ENCODE measurements at regions not wholly inside any gene's neighbourhood (a gene's known extent, or its start where the extent isn't known, plus 50 kb on each side); places are given as distances from the start of the nearest gene placed in this dataset.
A peak's percentile ranks its signal among the peaks of the same experiment; 100 is the strongest.

DNA sequence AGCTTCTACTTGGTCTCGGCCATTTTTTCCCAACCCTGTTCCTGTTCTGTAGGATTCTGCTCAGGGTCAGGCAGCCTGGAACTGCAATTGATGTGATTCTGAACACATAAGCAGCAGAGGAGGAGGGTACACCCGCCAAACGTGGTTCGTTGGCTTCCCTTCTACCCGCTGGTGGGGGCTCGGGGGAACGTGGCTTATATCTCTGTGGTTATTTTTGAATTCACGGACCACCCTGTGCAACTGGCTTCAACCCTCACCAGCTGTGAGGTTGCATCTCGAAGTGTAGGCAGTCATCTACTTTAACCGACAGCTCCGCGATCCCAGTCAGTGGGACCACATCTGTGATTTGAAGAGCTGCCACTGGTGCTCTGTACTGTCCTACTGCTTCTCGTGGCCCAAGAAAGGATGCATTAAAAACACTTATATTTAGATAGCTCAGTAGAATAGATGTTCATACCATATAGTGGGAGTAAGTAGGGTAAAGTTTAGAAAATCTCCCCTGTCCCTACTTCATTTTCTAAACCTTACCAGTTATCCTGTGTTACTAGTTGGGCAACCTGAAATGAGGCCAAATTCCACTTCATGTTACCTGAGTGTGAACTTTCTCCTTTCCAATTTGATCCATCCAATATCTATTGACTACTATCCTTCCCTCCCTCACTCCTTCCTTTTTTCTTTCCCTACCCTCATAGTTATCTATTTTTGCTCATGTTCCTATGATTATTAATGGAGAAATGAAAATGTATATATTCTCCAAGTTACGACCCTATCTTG lies 80.4 kb upstream of the BCOR start:
- no peak for DNase-seq (ENCODE audit: low spot score)

DNA sequence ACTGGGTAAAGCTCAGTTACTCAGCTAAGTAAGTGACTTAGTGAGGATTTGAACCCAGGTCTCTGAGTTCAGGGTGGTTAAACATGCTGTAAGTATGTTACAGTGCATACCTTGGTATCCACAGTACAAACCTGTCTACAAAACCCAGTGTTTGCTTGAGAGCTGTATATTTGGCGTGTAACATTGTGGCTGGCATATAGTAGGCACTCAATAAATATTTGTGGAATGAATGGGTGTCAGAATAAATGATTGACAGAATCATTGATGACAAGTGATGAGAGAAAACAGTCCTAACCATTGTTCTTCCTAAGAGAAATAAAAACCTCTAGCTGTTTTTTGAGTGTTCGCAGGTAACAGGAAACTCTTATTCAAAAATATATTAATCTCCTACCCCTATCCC lies 79.7 kb upstream of the BCOR start:
- no peak for DNase-seq (ENCODE audit: low spot score)

DNA sequence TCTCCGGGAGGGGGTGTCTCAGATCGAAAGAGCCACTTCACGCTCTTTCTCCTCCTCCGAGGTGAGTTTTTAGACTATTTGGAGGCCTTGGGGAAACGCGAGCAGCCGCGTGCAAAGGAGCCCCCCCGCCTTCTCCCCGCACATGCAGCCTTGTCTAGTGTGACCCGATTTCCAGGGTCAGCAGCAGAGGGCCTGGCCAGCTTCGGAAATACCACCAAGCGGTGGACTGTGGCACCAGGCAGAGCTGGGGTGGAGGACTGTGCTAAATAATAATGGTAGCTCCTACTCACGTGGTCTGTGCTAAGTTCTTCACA lies 79.3 kb upstream of the BCOR start:
- no peak for DNase-seq (ENCODE audit: low spot score)

DNA sequence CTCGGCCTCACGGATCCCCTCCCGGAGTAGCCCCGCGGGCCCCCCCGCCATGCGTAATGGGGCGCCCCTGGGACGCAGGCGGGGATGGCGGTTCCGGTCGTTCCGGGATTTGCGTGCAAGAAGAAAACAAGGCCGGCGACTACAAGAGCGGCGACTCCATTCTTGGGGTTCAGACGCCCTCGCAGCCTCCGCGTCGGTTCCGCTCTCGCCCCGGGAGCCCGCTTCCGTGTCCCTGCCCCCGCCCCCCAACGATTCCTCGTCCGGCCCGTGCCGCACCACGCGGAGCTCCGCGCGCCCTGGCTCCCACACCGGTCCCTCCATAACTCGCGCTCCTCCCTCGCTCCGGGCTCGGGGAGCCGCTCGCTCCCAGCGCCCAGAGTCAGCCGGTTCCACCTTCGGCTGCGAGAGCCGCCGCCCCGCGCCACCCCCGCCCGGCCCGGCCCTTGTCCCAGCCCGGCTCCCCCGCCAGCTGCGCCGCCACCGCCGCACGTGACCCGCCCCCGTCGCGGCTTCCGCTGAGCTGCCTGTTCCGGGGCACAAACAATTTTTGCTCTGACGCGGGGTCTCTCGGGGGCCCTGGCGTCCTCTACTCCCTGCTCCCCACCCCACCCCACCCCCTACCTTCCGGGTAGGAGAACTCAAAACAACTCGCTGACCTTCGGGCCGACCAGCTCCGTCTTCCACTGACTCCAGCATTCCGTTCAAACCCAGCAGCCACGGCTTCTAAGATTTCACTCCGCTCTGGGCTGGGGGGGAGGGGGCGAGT lies 78.8 kb upstream of the BCOR start:
- DNase-seq (ENCODE audit: low spot score), result peak; percentile 82

DNA sequence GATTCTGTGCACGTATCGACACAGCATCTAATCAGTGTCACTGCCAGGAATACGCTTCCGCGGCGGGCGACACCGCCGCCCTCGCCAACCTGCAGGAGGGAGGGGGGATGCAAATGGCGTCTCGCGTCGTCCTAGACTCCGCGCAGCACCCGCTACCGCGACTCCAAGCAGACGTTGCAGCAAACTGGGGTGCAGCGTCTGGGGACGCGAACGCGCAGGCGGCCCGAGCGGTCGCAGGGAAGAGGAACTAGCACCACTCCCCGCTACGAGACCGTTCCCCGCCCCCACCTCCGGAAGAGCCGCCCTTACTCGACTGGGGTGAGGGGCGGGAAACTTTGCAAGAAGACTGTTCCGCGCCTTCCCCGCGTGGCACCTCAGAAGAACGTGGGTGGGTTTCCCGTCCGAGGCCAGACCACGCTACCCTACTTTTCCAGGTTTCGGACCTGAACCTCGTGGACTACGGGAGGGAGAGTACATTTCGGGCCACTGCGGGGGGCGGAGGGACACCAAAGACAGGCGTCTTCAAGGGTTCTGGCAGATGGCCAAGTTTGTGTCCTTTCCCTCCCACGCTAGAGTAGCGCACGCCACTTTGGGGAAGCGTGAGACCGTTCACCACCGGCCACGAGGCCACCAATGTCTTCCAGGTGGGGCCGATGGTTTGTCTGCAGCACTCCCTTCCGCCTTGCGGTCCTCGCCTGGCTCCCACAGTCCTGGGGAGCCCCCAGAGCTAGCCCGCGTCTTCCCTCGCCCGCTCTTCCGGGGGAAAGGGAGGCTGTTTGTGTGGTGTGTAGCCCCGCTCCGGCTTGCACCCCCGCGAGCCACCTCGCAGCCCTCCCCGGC lies 78.0 kb upstream of the BCOR start:
- DNase-seq (ENCODE audit: low spot score), result peak; percentile 77

DNA sequence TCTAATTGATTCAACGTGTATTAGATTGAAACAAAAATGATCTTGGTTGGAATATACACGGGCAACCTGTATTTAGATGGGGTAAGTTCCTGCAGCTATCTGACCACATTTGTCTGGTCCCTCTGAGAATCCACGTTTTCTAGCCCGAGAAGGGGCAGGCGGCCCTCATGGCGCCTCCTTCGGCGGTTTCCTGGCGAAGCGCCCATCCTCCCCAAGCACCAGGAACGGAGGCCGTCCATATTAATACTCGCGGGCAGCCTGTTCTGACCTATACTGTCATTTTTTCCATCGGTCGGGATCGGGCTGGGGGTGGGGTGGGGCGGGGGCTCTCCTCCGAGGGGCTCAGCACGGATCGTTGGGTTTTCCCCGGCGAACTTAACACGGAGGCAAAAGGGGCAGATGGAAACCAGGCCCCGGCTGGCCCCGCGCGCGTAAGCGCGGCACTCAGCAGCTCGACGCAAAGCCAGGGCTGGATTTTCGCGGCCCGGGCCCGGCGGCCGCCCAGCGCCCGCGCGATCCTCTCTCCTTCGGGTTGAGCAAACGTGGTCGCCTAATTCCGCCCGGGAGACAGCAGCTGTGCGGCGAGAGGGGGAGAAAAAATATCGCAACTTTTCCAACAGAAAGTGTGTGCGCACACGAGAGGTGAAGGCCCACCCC lies 77.2 kb upstream of the BCOR start:
- peak; percentile 77 for DNase-seq (ENCODE audit: low spot score)

DNA sequence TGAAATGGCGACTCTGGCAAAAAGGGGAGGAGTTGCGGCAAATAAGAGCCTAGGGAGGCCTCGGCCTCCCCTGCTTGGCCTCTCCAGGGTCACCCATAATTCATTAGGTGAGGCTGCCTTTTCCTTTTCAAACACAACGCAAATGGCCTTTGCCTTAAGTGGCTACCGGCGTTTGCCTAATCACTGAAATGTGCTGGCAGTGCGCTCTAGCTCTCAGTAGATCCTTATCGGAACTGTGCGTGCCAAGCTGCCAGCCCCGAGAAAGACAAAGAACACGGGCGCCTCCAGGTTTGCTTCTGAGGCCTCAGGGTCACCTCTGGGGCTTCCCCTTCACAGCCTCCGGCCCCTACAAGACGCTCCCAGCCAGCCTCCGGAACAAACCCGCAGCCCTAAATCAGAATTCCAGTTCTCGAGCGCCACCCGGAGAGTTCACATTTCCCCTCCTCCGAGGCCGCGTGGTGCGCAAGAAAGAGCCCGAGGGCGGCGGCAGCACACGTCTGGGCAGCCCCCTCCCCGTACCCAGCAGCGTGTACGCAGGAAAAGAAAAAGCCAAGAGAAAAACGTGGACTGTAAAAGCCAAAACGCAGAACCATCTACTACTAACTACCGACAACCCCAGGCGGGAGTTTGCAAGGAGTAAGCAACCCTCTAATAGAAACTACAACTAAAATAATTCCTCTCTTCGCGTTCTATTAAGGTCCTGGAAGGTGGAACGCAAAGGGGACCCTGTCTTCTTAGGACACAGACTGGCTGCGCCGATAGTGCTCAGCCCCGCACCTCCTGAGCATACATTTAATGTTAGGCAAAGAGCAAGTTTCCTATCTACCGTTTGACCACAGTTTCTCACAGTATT lies 76.5 kb upstream of the BCOR start:
- DNase-seq (ENCODE audit: low spot score), result peak; percentile 62

DNA sequence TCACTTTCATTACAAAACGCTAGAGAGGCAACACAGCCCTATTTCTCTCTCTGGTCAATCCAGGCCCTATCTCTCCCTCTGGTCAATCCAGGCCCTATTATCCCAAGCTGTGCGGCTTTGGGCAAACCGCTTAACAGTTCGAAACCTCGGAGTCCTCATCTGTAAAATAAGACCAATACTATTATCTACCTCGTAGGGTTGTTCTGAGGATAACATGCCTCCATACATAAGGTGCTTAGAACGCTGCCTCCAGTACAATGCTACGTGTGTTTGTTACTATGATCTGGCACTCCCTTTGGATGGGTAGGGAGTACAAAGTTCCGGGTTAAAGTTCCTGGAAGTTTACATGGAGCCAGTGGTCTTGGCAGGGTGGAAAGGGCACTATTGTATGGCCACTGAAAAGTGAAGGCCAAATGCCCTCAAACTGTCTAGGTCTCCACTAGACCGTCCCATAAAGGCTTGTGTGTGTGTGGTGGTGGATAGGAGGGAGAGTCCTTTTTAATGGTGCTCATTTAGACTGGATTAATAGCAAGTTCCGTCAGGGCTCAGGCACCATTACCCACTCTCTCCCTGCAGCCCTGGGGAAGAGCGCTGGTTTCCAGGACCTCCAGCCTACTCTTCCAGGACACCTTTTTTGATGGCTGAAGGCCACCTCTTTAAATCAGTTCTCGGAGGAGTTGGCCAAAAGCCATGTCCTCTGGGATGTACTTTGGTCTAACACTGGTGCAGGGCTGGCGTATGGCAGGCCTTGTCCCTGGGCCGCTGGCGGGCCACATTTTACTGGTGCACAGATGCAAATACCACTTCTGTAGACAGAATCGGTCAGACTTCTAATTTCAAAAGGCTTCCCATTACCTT lies 75.6 kb upstream of the BCOR start:
- no peak for DNase-seq (ENCODE audit: low spot score)

DNA sequence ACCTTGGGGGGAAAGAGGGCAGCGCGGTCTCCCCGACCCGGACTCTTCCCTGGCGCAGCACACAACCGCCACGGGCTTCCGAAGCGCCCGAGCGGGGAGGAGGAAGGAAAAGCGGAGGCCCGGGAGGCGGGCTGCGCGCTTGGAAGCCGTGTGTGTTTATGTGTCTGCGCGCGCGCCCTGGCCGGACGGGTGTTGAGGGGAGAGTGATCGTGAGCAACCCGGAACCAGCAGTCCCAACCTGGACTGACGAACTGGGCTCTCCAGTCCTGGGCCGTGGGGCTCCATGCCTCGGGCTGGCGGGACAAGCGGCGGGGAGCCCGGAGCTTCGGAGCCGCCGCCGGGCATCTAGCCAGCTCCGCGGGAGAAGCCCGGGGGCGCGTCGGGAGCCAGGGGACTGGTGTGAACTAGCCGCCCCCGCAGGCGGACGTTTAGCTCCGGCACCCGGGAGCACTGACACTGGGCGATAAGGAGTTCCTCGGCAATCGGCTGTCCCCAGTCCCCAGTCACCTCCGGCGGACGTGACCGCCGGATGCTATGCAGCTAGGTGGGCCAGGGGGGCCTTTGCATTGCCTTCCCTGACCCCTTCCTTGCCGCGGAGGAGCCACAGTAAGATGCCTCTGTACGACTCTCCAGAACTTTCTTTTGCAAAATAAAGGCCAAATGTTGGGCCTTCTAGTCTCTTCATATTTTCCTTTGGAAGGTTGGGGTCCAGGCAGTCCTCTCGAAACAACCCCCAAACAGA lies 74.8 kb upstream of the BCOR start:
- peak; percentile 71 for DNase-seq (ENCODE audit: low spot score)

DNA sequence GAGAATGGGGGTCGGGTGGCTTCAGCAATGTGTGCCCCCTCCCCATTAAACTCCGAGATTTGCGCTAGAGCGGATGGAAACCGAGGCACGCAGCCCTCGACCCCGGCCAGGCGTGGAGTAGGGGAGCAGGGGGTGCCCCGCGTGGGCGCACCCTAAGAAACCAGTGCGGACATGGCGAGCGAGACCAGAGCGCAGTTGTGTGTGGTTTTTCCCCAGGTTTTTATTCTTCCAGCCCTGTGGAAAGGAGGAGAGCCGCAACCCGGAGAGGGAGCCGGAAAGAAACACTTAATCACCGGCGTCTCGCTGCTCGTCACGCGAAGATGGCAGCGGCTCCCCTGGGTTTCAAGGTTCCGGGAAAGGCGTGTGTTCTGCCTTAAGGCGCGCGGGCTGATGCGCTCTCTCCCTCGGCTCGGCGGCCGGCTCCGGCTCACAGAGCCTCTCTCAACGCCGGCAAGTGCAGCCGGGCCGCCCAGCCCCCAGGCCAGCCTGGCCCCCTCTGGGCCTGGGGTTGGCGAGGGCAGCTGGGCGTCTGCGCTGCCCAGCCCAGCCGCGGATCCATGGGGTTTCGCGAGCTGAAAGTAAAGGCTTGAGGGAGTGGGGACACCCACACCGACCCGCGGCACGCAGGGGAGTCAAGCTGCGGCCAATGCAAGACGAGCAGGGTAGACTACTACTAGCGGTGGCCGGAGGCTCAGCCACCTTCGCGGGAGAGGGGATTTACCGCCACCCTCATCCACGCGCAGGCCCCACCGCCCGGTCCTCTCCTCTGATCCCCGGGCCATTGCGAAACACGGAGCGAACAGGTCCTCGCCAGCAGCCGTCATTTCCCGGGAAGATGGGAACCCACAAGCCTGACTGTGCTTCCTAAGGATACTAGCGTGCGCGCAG lies 74.0 kb upstream of the BCOR start:
- peak; percentile 66 for DNase-seq (ENCODE audit: low spot score)

DNA sequence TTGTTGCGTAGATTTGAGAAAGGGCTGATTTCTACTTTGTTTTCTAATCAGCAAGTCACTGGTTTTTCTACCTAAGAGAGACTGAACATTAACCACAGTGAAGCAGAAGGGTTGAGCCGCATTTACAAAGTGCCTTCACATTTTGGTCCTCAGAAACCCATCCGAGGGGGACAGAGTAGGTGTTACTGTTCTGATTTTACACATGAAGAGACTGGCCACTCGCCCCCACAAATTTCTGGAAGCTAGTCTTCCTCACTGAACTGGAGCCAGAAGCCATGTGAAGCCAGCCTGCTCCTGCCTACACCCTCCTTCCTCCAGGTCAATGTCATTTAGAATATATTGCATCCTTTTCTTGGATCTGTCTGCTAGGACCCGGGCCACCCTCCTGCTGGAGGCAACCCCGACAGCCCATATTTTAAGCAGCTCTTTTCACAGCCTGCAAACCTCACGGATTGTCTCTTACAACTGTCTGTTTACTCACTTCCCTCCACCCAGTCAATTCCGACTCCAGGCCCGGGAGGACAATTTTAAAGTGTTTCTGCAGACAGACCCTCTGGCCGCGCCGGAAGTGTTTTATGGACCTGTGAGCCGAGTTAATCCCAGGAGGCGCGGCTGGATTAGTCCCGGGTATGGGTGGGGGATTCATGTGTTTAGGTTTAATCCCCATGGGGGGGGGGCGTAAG lies 73.2 kb upstream of the BCOR start:
- no peak for DNase-seq (ENCODE audit: low spot score)

DNA sequence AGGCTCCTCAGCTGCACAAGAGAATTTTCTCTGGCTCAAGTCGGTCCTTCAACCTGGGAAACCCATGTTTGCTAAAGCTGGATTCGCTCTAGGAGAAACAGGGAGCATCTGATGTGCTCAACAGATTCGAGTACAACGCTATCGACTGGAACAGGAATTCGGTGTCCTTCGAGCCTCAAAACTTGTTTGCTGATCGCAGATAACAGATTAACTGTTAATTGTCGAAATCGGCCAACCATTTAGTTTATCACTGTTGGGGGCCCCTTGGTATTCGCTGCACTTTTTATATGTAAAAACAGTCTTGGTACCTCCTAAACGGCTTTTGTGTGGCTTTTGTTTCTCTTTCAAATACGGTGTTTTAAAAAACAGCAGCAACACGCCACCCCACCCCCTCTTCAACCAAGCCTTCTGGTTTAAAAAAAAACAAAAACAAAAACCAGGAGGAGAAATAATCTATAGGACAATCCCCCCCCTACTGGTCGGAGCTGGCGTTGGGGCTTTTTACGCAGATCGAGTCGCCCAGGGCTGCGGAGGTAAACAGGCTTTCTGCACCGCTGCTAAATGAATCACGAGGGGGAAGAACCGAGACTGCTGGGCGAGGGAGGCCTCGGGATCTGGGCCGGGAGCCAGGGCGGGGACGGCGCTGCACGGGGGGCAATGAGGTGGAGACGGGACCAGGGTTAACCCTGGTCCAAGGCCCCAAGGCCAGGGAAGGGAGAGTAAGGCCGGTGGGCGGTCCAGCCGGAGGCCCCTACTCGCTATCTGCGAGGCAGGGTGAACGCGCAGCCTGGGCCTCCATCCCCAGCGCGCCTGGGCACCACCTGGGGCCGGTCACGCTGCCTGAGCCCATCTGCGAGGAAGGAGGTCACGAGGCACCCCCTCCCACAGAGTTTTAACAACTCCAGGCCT lies 71.7 kb upstream of the BCOR start:
- DNase-seq (ENCODE audit: low spot score), result peak; percentile 71

DNA sequence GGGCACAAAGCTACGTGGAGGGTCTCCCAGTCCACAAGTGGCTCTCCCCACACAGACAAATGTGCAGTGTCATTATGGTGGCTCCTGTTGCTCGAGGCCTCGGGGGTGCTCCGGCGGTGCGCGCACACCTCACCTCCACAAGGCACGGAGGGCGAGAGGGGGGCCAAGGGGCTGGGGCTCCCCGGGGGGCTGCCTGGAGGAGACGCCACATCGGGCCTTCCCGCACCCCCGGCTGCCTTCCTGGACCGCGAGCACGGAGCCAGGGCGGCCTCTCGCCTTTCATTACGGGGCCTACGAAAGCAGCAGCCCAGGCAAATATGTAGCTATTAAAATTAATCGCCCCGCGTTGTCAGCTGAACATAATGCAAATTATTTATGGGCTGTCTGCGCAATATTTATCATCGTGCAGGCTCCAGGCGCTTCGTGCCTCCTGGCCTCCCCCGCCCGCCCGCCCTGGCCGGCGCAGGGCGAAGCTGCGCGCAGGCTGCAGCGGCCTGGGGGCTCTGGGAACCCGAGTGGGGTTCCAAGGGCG lies 70.8 kb upstream of the BCOR start:
- no peak for DNase-seq (ENCODE audit: low spot score)

DNA sequence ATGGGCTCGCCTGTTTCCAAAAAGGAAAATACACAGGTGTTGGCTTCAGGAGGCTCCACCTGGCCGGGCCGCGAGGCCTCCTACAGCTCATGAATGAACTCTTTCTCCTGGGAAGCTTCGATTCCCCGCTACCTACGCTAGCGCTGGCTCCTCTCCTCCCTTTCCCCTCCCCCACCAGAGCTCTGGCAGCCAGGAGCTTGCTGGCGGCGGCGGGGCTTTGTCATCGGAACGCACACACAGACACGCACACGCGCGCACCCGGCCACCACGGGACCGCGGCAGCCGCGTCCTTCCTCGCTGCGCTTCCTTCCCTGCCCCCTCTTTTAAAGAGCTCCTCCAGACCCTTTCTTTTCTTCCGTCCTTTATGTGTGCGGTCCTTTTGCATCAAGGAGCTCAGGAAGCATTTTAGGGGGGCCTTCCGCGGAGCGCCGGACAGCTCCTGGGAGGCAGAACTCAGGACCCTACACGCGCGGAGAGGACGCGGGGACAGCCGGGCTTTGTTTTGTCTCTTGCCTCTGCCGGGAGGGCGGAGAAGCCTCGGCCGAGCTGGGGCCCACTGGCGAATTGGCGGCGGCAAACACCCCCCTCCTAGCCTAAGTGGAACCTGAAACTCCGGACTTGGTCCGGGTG lies 70.2 kb upstream of the BCOR start:
- peak; percentile 63 for DNase-seq (ENCODE audit: low spot score)

DNA sequence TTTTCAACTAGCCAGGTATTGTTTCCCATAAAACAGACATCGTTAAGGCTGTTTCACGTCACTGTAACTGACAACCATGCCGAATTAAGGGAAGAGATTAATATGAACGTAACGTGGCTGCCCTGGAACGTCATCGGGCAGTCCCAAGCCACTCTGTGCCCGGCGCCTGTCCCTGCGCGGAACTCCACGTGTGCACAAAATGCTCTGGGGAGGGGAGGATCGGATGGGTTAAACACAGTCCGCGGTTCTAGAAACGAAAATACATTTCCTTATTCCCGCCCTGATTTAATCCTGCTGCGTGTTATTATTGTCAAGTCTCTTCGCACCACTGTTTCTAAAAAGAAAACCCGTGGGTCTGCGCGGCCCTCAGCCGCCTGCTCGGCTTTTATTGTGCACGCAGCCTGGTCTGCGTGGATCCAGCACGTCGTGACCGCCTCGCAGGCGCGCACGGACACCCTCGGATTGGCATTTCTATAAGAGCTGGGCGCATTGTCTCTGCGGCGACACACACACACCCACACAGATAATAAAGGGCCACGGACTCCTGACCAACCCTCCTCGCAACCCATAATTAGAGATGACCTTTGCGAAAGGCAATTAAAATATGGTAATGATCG lies 69.6 kb upstream of the BCOR start:
- DNase-seq (ENCODE audit: low spot score), result no peak

DNA sequence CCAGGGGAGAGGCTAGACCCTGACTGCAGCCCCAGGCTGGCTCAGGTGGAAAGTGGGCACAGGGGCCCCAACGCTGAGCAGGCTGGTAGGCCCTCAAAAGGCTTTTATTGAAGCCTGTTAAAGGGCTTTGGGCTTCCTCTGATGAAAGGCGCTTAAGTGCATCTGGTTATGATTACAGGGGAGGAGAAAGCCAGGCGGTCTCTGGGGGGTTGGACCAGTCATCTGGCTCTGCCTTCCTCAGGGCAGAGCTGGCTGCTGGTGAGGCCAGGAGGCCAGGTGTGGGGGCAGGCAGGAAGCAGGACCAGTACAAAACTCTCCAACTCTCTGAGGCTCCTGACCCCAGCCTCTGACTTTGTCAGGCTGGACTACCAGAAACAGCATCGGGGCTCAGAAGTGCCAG lies 68.8 kb upstream of the BCOR start:
- no peak for DNase-seq (ENCODE audit: low spot score)
